Small intestine (tissue), 7 donors: ENCODE measurements at regions not wholly inside any gene's neighbourhood (a gene's known extent, or its start where the extent isn't known, plus 50 kb on each side); places are given as distances from the start of the nearest gene placed in this dataset.

Source experiments
- DNase-seq, 2 donors: peaks; one replicate each; pipeline versions ENCODE4 v3.0.0 to v3.0.0-alpha.2; 2013
- FAIRE-seq: peaks from 2 replicates; lab custom pipeline; 2012; peaks lifted over from hg19 to GRCh38; lab: Jason Lieb, UNC
- H3K27ac ChIP-seq, 3 donors: one replicate each; pipeline ENCODE4 v1.5.1; 2013; ENCODE audit warnings: low read length in 2 of 3, mild to moderate bottlenecking in 2 of 3, control low read depth in 1 of 3, inconsistent platforms in 1 of 3, low read depth in 1 of 3, moderate library complexity in 1 of 3
- H3K27me3 ChIP-seq, 3 donors: one replicate each; pipeline ENCODE4 v1.6.1; 2013; ENCODE audit warnings: low read length in 3 of 3, inconsistent platforms in 1 of 3; ENCODE audit not compliant: control insufficient read depth in 3 of 3, insufficient read depth in 3 of 3
- H3K36me3 ChIP-seq, 3 donors: one replicate each; pipeline ENCODE4 v1.6.1; 2013; ENCODE audit warnings: low read length in 3 of 3, inconsistent platforms in 1 of 3, low read depth in 1 of 3, mild to moderate bottlenecking in 1 of 3, moderate library complexity in 1 of 3; ENCODE audit not compliant: control insufficient read depth in 3 of 3, insufficient read depth in 2 of 3
- H3K4me1 ChIP-seq, 3 donors: one replicate each; pipeline ENCODE4 v1.6.1; 2013; ENCODE audit warnings: low read length in 2 of 3, inconsistent platforms in 1 of 3, low read depth in 1 of 3, mild to moderate bottlenecking in 1 of 3, moderate library complexity in 1 of 3; ENCODE audit not compliant: control insufficient read depth in 3 of 3, insufficient read depth in 2 of 3
- H3K4me3 ChIP-seq, 3 donors: one replicate each; pipeline ENCODE4 v1.5.1; 2013; ENCODE audit warnings: low read length in 3 of 3, control low read depth in 1 of 3, inconsistent platforms in 1 of 3, low read depth in 1 of 3, mild to moderate bottlenecking in 1 of 3, moderate library complexity in 1 of 3
- H3K9me3 ChIP-seq, 2 donors: one replicate each; pipeline ENCODE4 v1.6.1; 2013; ENCODE audit warnings: low read depth in 1 of 2, low read length in 1 of 2; ENCODE audit not compliant: control insufficient read depth in 2 of 2, insufficient read depth in 1 of 2
- WGBS, 3 donors: extraction: QIAGEN DNeasy Blood & Tissue Kit; methylation state at CpG; one replicate each; pipeline ENCODE4 v1.1.7; 2013; 5-methylcytosine and 5-hydroxymethylcytosine counted together
- donor health status: healthy with polysubstance abuse.
- donor health status: control.
- donor health status: control.
- donor health status: Bipolar disorder and iron deficiency.
- donor health status: healthy.

GRCh38 chr20:18973529-18974173, 160.1 kb downstream of the SCP2D1 start:
- no peak for FAIRE-seq
- no peak for DNase-seq

GRCh38 chr20:18974660-18975059, 161.1 kb downstream of the SCP2D1 start:
- no peaks in the 10 kb centered on the region for H3K36me3 ChIP-seq
- no peaks in the 10 kb centered on the region for H3K4me1 ChIP-seq
- no peak overlapping the region for H3K4me3 ChIP-seq
- 83 to 94% (median 86%) methylated on average over 1 of the region's 1 CpG for WGBS, 3 donors
- H3K27me3 ChIP-seq, result no peaks in the 10 kb centered on the region
- H3K27ac ChIP-seq, result no peak overlapping the region
- H3K9me3 ChIP-seq, result no peaks in the 10 kb centered on the region
- DNase-seq (no peak), FAIRE-seq (no peak)

More at GRCh38 chr20:18973529-18974173, 160.1 kb downstream of the SCP2D1 start:
- Histone ChIP-seq H3K4me3 (no peak overlapping the region), H3K36me3 (no peaks in the 10 kb centered on the region), H3K9me3 (no peaks in the 10 kb centered on the region), H3K27ac (no peak overlapping the region), H3K4me1 (no peaks in the 10 kb centered on the region), H3K27me3 (no peaks in the 10 kb centered on the region)
- WGBS, 3 donors, result 54 to 81% (median 66%) methylated on average over 7 of the region's 7 CpGs

- no peaks in the 10 kb centered on the region for H3K4me1 ChIP-seq
- H3K27me3 ChIP-seq, result no peaks in the 10 kb centered on the region
- no peaks in the 10 kb centered on the region for H3K9me3 ChIP-seq
- no peaks in the 10 kb centered on the region for H3K36me3 ChIP-seq
- DNase-seq (no peak), FAIRE-seq (no peak)
- 67 to 80% (median 78%) methylated on average over 2 of the region's 2 CpGs for WGBS, 3 donors
- H3K4me3 ChIP-seq, result no peak overlapping the region
- H3K27ac ChIP-seq, result no peak overlapping the region
Observed at GRCh38 chr20:18977441-18977840, 163.9 kb downstream of the SCP2D1 start.

- DNase-seq (no peak), FAIRE-seq (no peak)
- H3K4me1 ChIP-seq, result no peaks in the 10 kb centered on the region
- no peak overlapping the region for H3K4me3 ChIP-seq
- H3K27me3 ChIP-seq, result no peaks in the 10 kb centered on the region
- H3K36me3 ChIP-seq, result no peaks in the 10 kb centered on the region
- H3K9me3 ChIP-seq, result no peaks in the 10 kb centered on the region
- WGBS, 3 donors, result 65 to 75% (median 71%) methylated on average over 2 of the region's 2 CpGs
- no peak overlapping the region for H3K27ac ChIP-seq
Observed at GRCh38 chr20:18978311-18978710, 164.7 kb downstream of the SCP2D1 start.

GRCh38 chr20:18979132-18979531, 165.5 kb downstream of the SCP2D1 start:
- no peak for FAIRE-seq
- no peaks in the 10 kb centered on the region for H3K36me3 ChIP-seq
- no peaks in the 10 kb centered on the region for H3K9me3 ChIP-seq
- 54 to 62% (median 58%) methylated on average over 1 of the region's 1 CpG for WGBS, 3 donors
- H3K27ac ChIP-seq, result no peak overlapping the region
- DNase-seq, result no peak
- no peak overlapping the region for H3K4me3 ChIP-seq
- no peaks in the 10 kb centered on the region for H3K27me3 ChIP-seq
- H3K4me1 ChIP-seq, result no peaks in the 10 kb centered on the region

- H3K4me3 ChIP-seq, result no peak overlapping the region
- H3K4me1 ChIP-seq, result no peaks in the 10 kb centered on the region
- WGBS, 3 donors, result 55 to 65% (median 57%) methylated on average over 5 of the region's 5 CpGs
- H3K27me3 ChIP-seq, result no peaks in the 10 kb centered on the region
- H3K9me3 ChIP-seq, result no peaks in the 10 kb centered on the region
- no peaks in the 10 kb centered on the region for H3K36me3 ChIP-seq
- DNase-seq (no peak), FAIRE-seq (no peak)
- no peak overlapping the region for H3K27ac ChIP-seq
Observed at GRCh38 chr20:18981962-18982539, 168.5 kb downstream of the SCP2D1 start.

GRCh38 chr20:18983796-18984195, 170.2 kb downstream of the SCP2D1 start:
- H3K27me3 ChIP-seq, result no peaks in the 10 kb centered on the region
- no peak overlapping the region for H3K4me3 ChIP-seq
- no peak overlapping the region for H3K27ac ChIP-seq
- H3K36me3 ChIP-seq, result no peaks in the 10 kb centered on the region
- no peaks in the 10 kb centered on the region for H3K9me3 ChIP-seq
- no peak for FAIRE-seq
- 75 to 84% (median 83%) methylated on average over 5 of the region's 5 CpGs for WGBS, 3 donors
- DNase-seq, result no peak
- no peaks in the 10 kb centered on the region for H3K4me1 ChIP-seq

- H3K4me3 ChIP-seq, result no peak overlapping the region
- peak overlapping the region in 1 of 3 donors; percentile 45 for H3K27ac ChIP-seq
Observed at GRCh38 chr20:18984238-18985200, 170.9 kb downstream of the SCP2D1 start.

More at GRCh38 chr20:18984238-18985200, 170.9 kb downstream of the SCP2D1 start:
- H3K4me1 ChIP-seq, result no peaks in the 10 kb centered on the region
- DNase-seq (no peak), FAIRE-seq (no peak)
- WGBS, 3 donors, result 60 to 75% (median 72%) methylated on average over 13 of the region's 13 CpGs
- no peaks in the 10 kb centered on the region for H3K27me3 ChIP-seq
- H3K36me3 ChIP-seq, result no peaks in the 10 kb centered on the region
- no peaks in the 10 kb centered on the region for H3K9me3 ChIP-seq
